ENCODE measurements at regions not wholly inside any gene's neighbourhood (a gene's known extent, or its start where the extent isn't known, plus 50 kb on each side); places are given as distances from the start of the nearest gene placed in this dataset.
"Not testable (repeated sequence)": the region's sequence is repeated elsewhere in the genome, so short reads cannot be mapped to it uniquely, and the experiment has no call there.

- in situ Hi-C loops (cut with MboI; ENCODE audit: low sequenced_read_pairs): no loop called here
Measured at GRCh38 chr13:21872795-21873194, 201.9 kb downstream of the FGF9 start.

DNA sequence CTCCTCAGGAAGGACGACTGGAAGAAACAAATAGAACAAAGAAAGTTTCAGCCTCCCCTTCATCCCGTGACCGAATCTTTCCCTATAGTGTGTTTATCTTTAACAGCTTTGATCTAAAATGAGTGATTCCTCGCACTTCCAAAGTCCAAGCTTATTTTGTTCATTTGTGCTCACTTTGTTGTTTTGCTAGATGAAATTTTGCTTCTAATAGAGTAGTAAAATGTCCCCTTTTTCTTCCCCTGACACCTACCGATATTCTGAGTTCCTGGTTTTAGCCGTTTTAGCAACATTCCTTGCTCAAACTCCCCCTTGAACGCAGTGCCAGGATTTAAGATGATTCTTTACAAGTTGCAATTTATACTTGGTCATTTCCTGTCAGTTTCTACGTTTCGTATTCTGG is 204.2 kb downstream of the FGF9 start:
- in situ Hi-C loops (cut with MboI; ENCODE audit: low sequenced_read_pairs): no loop called here

- in situ Hi-C loops (cut with MboI; ENCODE audit: low sequenced_read_pairs): no loop called here
Measured at GRCh38 chr13:21879263-21879914, 208.5 kb downstream of the FGF9 start.

GRCh38 chr13:21882766-21883165 is 211.9 kb downstream of the FGF9 start:
- in situ Hi-C loops (cut with MboI; ENCODE audit: low sequenced_read_pairs): no loop called here

- in situ Hi-C loops (cut with MboI; ENCODE audit: low sequenced_read_pairs): no loop called here
Measured at GRCh38 chr13:21883713-21884112, 212.8 kb downstream of the FGF9 start.

GRCh38 chr13:21884299-21884909 is 213.5 kb downstream of the FGF9 start:
- in situ Hi-C loops (cut with MboI; ENCODE audit: low sequenced_read_pairs): no loop called here

- in situ Hi-C loops (cut with MboI; ENCODE audit: low sequenced_read_pairs): no loop called here
Measured at GRCh38 chr13:21884965-21885567, 214.2 kb downstream of the FGF9 start.

DNA sequence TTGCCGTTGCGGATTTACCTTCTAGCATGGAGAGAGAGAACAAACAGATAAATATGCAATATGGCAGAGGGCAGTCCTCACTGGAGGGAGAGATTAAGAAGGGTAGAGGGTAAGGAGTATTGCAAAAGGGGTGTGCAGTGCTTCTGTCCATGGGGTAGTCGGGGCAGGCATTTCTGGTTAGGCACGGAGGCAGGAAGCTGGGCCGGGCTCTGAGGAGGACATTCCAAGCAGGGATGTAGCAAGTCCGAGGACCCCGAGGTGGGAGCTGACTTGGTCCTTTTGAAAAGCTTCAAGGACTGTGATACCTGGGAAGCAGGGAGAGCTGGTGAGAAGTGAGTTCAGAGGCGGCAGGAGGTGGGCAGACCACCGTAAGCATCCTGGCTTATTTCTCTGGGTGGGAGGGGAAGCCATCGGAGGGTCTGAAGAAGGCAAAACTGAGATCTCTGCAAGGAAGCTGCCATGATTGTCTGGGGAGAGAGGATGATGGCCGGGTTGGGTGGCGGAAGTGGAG is 214.9 kb downstream of the FGF9 start:
- in situ Hi-C loops (cut with MboI; ENCODE audit: low sequenced_read_pairs): no loop called here

DNA sequence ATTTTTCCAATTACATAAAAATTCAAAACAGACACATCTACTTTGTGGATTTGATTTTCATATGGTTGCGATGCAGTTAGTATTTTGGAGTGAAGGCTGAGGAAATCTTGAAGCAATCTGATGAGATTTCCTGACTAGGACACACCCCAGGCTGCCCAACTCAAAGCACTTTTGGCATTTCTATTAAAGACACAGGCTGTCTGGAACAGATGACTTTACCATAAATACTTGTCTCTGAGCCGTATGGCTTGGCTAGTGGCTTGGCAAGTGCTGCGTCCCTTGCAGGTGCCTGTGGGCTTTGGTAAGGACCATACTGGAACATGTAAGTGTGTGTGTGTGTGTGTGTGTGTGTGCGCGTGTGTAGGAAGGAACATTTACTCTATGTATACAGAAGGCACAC is 218.8 kb downstream of the FGF9 start:
- in situ Hi-C loops (cut with MboI; ENCODE audit: low sequenced_read_pairs): no loop called here

DNA sequence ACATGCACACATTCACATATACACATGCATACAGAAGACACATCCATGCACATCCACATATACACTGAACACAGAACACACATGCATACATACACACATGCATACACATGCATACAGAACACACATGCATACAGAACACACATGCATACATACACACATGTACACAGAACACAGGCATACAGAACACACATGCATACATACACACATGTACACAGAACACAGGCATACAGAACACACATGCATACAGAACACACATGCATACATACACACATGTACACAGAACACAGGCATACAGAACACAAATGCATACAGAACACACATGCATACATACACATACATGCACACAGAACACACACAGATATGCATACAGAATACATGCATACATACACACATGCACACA is 219.3 kb downstream of the FGF9 start:
- in situ Hi-C loops (cut with MboI; ENCODE audit: low sequenced_read_pairs): not testable (repeated sequence)

DNA sequence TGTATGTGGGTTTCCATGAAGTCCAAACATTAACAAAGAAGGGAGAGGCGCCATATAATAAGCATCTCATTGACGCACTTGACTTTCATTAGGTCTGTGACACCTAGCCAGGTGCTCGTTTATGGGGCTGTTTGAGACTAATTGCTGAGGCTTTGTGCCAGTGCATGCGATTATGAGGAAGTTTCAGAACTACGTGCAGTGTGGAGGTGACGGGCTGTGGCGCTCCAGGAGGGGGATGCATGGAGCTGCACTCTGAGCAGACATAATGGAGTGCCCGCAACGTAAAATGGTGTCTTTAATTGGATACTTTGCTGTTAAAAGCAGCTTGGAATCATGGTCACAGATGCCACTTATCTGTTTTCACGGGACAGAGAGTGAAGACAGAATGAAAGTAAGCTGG is 223.2 kb downstream of the FGF9 start:
- in situ Hi-C loops (cut with MboI; ENCODE audit: low sequenced_read_pairs): no loop called here

- in situ Hi-C loops (cut with MboI; ENCODE audit: low sequenced_read_pairs): no loop called here
Measured at GRCh38 chr13:21894703-21895699, 224.1 kb downstream of the FGF9 start.

- in situ Hi-C loops (cut with MboI; ENCODE audit: low sequenced_read_pairs): no loop called here
Measured at GRCh38 chr13:21895779-21896178, 224.9 kb downstream of the FGF9 start.

GRCh38 chr13:21897161-21897560 is 226.3 kb downstream of the FGF9 start:
- in situ Hi-C loops (cut with MboI; ENCODE audit: low sequenced_read_pairs): no loop called here

- in situ Hi-C loops (cut with MboI; ENCODE audit: low sequenced_read_pairs): no loop called here
Measured at GRCh38 chr13:21898459-21898858, 227.6 kb downstream of the FGF9 start.

DNA sequence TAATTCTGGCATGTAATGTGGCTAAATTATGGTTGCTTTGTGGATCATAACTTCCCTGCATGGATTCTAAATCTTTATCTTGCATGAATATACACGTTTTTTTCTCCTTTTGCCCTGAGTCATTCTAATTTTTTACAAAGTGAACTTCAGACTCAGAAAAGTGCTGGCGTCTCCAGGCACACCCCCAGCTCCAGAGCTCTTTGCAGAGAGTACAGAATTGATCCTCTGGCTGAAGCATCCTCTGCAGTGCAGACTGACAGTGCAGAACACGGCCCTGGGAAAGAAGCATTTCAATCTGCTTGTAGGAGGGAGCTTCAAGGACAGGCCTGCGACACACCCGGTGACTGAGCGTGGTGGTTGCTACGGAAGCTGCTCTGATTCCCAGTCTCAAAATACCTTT is 228.1 kb downstream of the FGF9 start:
- in situ Hi-C loops (cut with MboI; ENCODE audit: low sequenced_read_pairs): no loop called here

GRCh38 chr13:21901336-21901735 is 230.5 kb downstream of the FGF9 start:
- in situ Hi-C loops (cut with MboI; ENCODE audit: low sequenced_read_pairs): no loop called here

GRCh38 chr13:21901811-21902708 is 231.2 kb downstream of the FGF9 start:
- in situ Hi-C loops (cut with MboI; ENCODE audit: low sequenced_read_pairs): no loop called here

DNA sequence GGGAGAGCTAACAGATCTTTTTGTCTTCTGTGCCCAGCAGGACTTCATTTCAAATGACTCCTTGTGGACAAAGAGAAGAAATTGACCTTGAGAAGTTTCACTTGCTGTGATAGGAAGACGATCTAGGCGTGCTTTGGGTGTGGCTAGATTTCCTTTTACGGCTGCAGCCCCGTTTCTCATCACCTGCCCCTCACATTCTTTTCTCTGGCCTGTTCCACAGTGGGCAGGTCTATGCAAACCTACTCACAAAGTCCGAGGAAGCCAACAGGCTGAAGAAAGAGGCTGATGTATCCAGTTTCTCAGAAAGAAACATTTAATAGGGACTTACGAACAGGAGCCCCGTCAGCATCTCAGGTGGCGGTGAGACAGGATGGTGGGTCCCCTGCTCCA is 231.8 kb downstream of the FGF9 start:
- in situ Hi-C loops (cut with MboI; ENCODE audit: low sequenced_read_pairs): no loop called here

GRCh38 chr13:21905486-21905885 is 234.6 kb downstream of the FGF9 start:
- in situ Hi-C loops (cut with MboI; ENCODE audit: low sequenced_read_pairs): no loop called here

Data from HL-60/S4 treated with retinoic acid at 250 ng/mL for 4 days and 3 days (cell line).